ENCODE measurements at regions not wholly inside any gene's neighbourhood (a gene's known extent, or its start where the extent isn't known, plus 50 kb on each side); places are given as distances from the start of the nearest gene placed in this dataset.

GRCh38 chr4:132316738-132317137, 832.4 kb upstream of the PCDH10 start:
- Histone ChIP-seq H3K4me2 (ENCODE audit: low read length) (no peak overlapping the region), H3K4me3 (ENCODE audit: low read depth, low read length, poor library complexity, severe bottlenecking) (no peak overlapping the region), H3K9ac (ENCODE audit: low read length) (no peak overlapping the region), H3K27me3 (ENCODE audit: insufficient read depth, low read length) (no peaks in the 10 kb centered on the region), H3K4me1 (ENCODE audit: insufficient read depth, low read length, severe bottlenecking) (peaks cover 7% of the 10 kb centered on the region), H2AFZ (ENCODE audit: low read length) (no peak overlapping the region), H3K79me2 (ENCODE audit: insufficient read depth, low read length) (no peaks in the 10 kb centered on the region), H3K27ac (ENCODE audit: low read depth, low read length, poor library complexity, severe bottlenecking) (no peak overlapping the region), H4K20me1 (ENCODE audit: insufficient read depth, low read length) (no peaks in the 10 kb centered on the region), H3K9me3 (ENCODE audit: low read length) (0 out of 2 replicates have a peak, but pooled peaks cover 3% of the 10 kb centered on the region), H3F3A (ENCODE audit: insufficient read depth, low read length) (no peaks in the 10 kb centered on the region), H3K9me2 (ENCODE audit: low read depth, low read length) (no peaks in the 10 kb centered on the region), H3K36me3 (ENCODE audit: insufficient read depth, low read length) (no peaks in the 10 kb centered on the region; the same call in 1 of the 2 replicates)
- TF ChIP-seq CTCF (IDR thresholded peaks at IDR 0.05; ENCODE audit: low read length) (no peak), EZH2 (IDR thresholded peaks at IDR 0.05; ENCODE audit: borderline replicate concordance, low read length) (no peak)

- H3K4me2 ChIP-seq (ENCODE audit: low read length), result no peak overlapping the region
- no peaks in the 10 kb centered on the region for H4K20me1 ChIP-seq (ENCODE audit: insufficient read depth, low read length)
- no peak overlapping the region for H3K4me3 ChIP-seq (ENCODE audit: low read depth, low read length, poor library complexity, severe bottlenecking)
- H3K79me2 ChIP-seq (ENCODE audit: insufficient read depth, low read length), result no peaks in the 10 kb centered on the region
- H3K9me3 ChIP-seq (ENCODE audit: low read length), result 0 out of 2 replicates have a peak, but pooled peaks cover 3% of the 10 kb centered on the region
- no peak overlapping the region for H3K27ac ChIP-seq (ENCODE audit: low read depth, low read length, poor library complexity, severe bottlenecking)
- no peaks in the 10 kb centered on the region for H3F3A ChIP-seq (ENCODE audit: insufficient read depth, low read length)
- peaks cover 7% of the 10 kb centered on the region for H3K4me1 ChIP-seq (ENCODE audit: insufficient read depth, low read length, severe bottlenecking)
- no peaks in the 10 kb centered on the region; the same call in 1 of the 2 replicates for H3K36me3 ChIP-seq (ENCODE audit: insufficient read depth, low read length)
- H3K27me3 ChIP-seq (ENCODE audit: insufficient read depth, low read length), result no peaks in the 10 kb centered on the region
- H2AFZ ChIP-seq (ENCODE audit: low read length), result peak overlapping the region; percentile 49; the same call in 1 of the 2 replicates
- TF ChIP-seq EZH2 (IDR thresholded peaks at IDR 0.05; ENCODE audit: borderline replicate concordance, low read length), result no peak
- TF ChIP-seq CTCF (IDR thresholded peaks at IDR 0.05; ENCODE audit: low read length), result no peak
- H3K9ac ChIP-seq (ENCODE audit: low read length), result no peak overlapping the region
- no peaks in the 10 kb centered on the region for H3K9me2 ChIP-seq (ENCODE audit: low read depth, low read length)
Observed at GRCh38 chr4:132317923-132318322, 831.2 kb upstream of the PCDH10 start.

GRCh38 chr4:132328761-132329160, 820.3 kb upstream of the PCDH10 start:
- Histone ChIP-seq H3K27me3 (ENCODE audit: insufficient read depth, low read length) (no peaks in the 10 kb centered on the region), H3K9me3 (ENCODE audit: low read length) (peaks cover 5% of the 10 kb centered on the region; the same call in 1 of the 2 replicates), H3K36me3 (ENCODE audit: insufficient read depth, low read length) (no peaks in the 10 kb centered on the region), H3K9ac (ENCODE audit: low read length) (no peak overlapping the region), H4K20me1 (ENCODE audit: insufficient read depth, low read length) (no peaks in the 10 kb centered on the region), H3K4me1 (ENCODE audit: insufficient read depth, low read length, severe bottlenecking) (no peaks in the 10 kb centered on the region), H3K27ac (ENCODE audit: low read depth, low read length, poor library complexity, severe bottlenecking) (no peak overlapping the region), H3K4me3 (ENCODE audit: low read depth, low read length, poor library complexity, severe bottlenecking) (no peak overlapping the region), H2AFZ (ENCODE audit: low read length) (no peak overlapping the region; the same call in 1 of the 2 replicates), H3F3A (ENCODE audit: insufficient read depth, low read length) (no peaks in the 10 kb centered on the region), H3K79me2 (ENCODE audit: insufficient read depth, low read length) (no peaks in the 10 kb centered on the region), H3K4me2 (ENCODE audit: low read length) (no peak overlapping the region), H3K9me2 (ENCODE audit: low read depth, low read length) (no peaks in the 10 kb centered on the region)
- TF ChIP-seq EZH2 (IDR thresholded peaks at IDR 0.05; ENCODE audit: borderline replicate concordance, low read length) (no peak), CTCF (IDR thresholded peaks at IDR 0.05; ENCODE audit: low read length) (no peak)
